ENCODE measurements at regions not wholly inside any gene's neighbourhood (a gene's known extent, or its start where the extent isn't known, plus 50 kb on each side); places are given as distances from the start of the nearest gene placed in this dataset.

GRCh38 chr17:34758718-34759117 is 179.3 kb downstream of the TMEM132E start:
- 71% methylated on average over 4 of the region's 4 CpGs for WGBS
- H3K4me2 ChIP-seq (ENCODE audit: low read length, poor library complexity, severe bottlenecking): no peak overlapping the region
- H3K9me3 ChIP-seq (ENCODE audit: control insufficient read depth, low read length): no peaks in the 10 kb centered on the region

GRCh38 chr17:34758316-34758715 is 178.9 kb downstream of the TMEM132E start:
- no peak overlapping the region for H3K4me3 ChIP-seq (ENCODE audit: insufficient read depth in 1 of 2, low read depth in 1 of 2, low read length in 2 of 2)
- H2BK120ac ChIP-seq (ENCODE audit: low read depth, low read length): no peak overlapping the region
- H3K27ac ChIP-seq (ENCODE audit: low read length, poor library complexity, severe bottlenecking): no peak overlapping the region
- H3K36me3 ChIP-seq (ENCODE audit: control insufficient read depth in 1 of 2, insufficient read depth in 2 of 2, low read depth in 1 of 2, low read length in 2 of 2): no peaks in the 10 kb centered on the region
- H2BK5ac ChIP-seq (ENCODE audit: low read depth, low read length, poor library complexity, severe bottlenecking): no peak overlapping the region
- no peak overlapping the region for H3K23ac ChIP-seq (ENCODE audit: low read length in 2 of 2)
- no peak overlapping the region for H3K18ac ChIP-seq (ENCODE audit: low read depth in 1 of 2, low read length in 2 of 2)
- H2AFZ ChIP-seq (ENCODE audit: low read depth, low read length): no peak overlapping the region
- H3K9ac ChIP-seq (ENCODE audit: low read length): no peak overlapping the region
- no peak overlapping the region for H3K14ac ChIP-seq (ENCODE audit: low read length in 2 of 2)
- H2BK12ac ChIP-seq (ENCODE audit: low read length in 2 of 2): no peak overlapping the region
- no peak overlapping the region for H3K4me2 ChIP-seq (ENCODE audit: low read length, poor library complexity, severe bottlenecking)
- H2AK5ac ChIP-seq (ENCODE audit: low read length, severe bottlenecking): no peak overlapping the region
- H3K4ac ChIP-seq (ENCODE audit: low read depth in 1 of 2, low read length in 2 of 2): no peak overlapping the region
- H3K4me1 ChIP-seq (ENCODE audit: control insufficient read depth, insufficient read depth, low read depth, low read length): no peaks in the 10 kb centered on the region
- no peak overlapping the region for H2BK15ac ChIP-seq (ENCODE audit: low read depth, poor library complexity, severe bottlenecking)
- H3K79me1 ChIP-seq (replicated peaks; ENCODE audit: low read length, poor library complexity, severe bottlenecking): no peaks in the 10 kb centered on the region
- 57% methylated on average over 3 of the region's 3 CpGs for WGBS
- peaks cover 0 to 18% of the 10 kb centered on the region in 2 experiments for H3K27me3 ChIP-seq (ENCODE audit: control insufficient read depth in 1 of 2, insufficient read depth in 1 of 2, low read length in 2 of 2)
- no peak for DNase-seq
- no peaks in the 10 kb centered on the region for H3K9me3 ChIP-seq (ENCODE audit: control insufficient read depth, low read length)
- H4K91ac ChIP-seq (ENCODE audit: low read length): no peak overlapping the region
- no peak overlapping the region for H4K8ac ChIP-seq (ENCODE audit: low read length)

More at GRCh38 chr17:34758718-34759117, 179.3 kb downstream of the TMEM132E start:
- no peaks in the 10 kb centered on the region for H3K79me1 ChIP-seq (replicated peaks; ENCODE audit: low read length, poor library complexity, severe bottlenecking)
- H3K4me1 ChIP-seq (ENCODE audit: control insufficient read depth, insufficient read depth, low read depth, low read length): no peaks in the 10 kb centered on the region
- H4K8ac ChIP-seq (ENCODE audit: low read length): no peak overlapping the region
- H2BK120ac ChIP-seq (ENCODE audit: low read depth, low read length): no peak overlapping the region
- H3K18ac ChIP-seq (ENCODE audit: low read depth in 1 of 2, low read length in 2 of 2): no peak overlapping the region
- H3K4me3 ChIP-seq (ENCODE audit: insufficient read depth in 1 of 2, low read depth in 1 of 2, low read length in 2 of 2): no peak overlapping the region
- no peak overlapping the region for H2AK5ac ChIP-seq (ENCODE audit: low read length, severe bottlenecking)
- H4K91ac ChIP-seq (ENCODE audit: low read length): no peak overlapping the region
- no peak overlapping the region for H3K23ac ChIP-seq (ENCODE audit: low read length in 2 of 2)
- H3K4ac ChIP-seq (ENCODE audit: low read depth in 1 of 2, low read length in 2 of 2): no peak overlapping the region
- no peak overlapping the region for H2AFZ ChIP-seq (ENCODE audit: low read depth, low read length)
- no peak overlapping the region for H2BK15ac ChIP-seq (ENCODE audit: low read depth, poor library complexity, severe bottlenecking)
- peaks cover 0 to 18% of the 10 kb centered on the region in 2 experiments for H3K27me3 ChIP-seq (ENCODE audit: control insufficient read depth in 1 of 2, insufficient read depth in 1 of 2, low read length in 2 of 2)
- H3K9ac ChIP-seq (ENCODE audit: low read length): no peak overlapping the region
- no peak overlapping the region for H3K14ac ChIP-seq (ENCODE audit: low read length in 2 of 2)
- no peak overlapping the region for H2BK5ac ChIP-seq (ENCODE audit: low read depth, low read length, poor library complexity, severe bottlenecking)
- DNase-seq: no peak
- H3K27ac ChIP-seq (ENCODE audit: low read length, poor library complexity, severe bottlenecking): no peak overlapping the region
- no peak overlapping the region for H2BK12ac ChIP-seq (ENCODE audit: low read length in 2 of 2)
- H3K36me3 ChIP-seq (ENCODE audit: control insufficient read depth in 1 of 2, insufficient read depth in 2 of 2, low read depth in 1 of 2, low read length in 2 of 2): no peaks in the 10 kb centered on the region

- H4K91ac ChIP-seq (ENCODE audit: low read length): no peak overlapping the region
- H3K79me1 ChIP-seq (replicated peaks; ENCODE audit: low read length, poor library complexity, severe bottlenecking): no peaks in the 10 kb centered on the region
- no peak overlapping the region for H2BK12ac ChIP-seq (ENCODE audit: low read length in 2 of 2)
- H2AK5ac ChIP-seq (ENCODE audit: low read length, severe bottlenecking): no peak overlapping the region
- H3K27me3 ChIP-seq (ENCODE audit: control insufficient read depth in 1 of 2, insufficient read depth in 1 of 2, low read length in 2 of 2): peaks cover 0 to 23% of the 10 kb centered on the region in 2 experiments
- no peak overlapping the region for H3K27ac ChIP-seq (ENCODE audit: low read length, poor library complexity, severe bottlenecking)
- no peak for DNase-seq
- H3K4me3 ChIP-seq (ENCODE audit: insufficient read depth in 1 of 2, low read depth in 1 of 2, low read length in 2 of 2): no peak overlapping the region
- H3K14ac ChIP-seq (ENCODE audit: low read length in 2 of 2): no peak overlapping the region
- H3K4me1 ChIP-seq (ENCODE audit: control insufficient read depth, insufficient read depth, low read depth, low read length): no peaks in the 10 kb centered on the region
- H2BK5ac ChIP-seq (ENCODE audit: low read depth, low read length, poor library complexity, severe bottlenecking): no peak overlapping the region
- H3K9me3 ChIP-seq (ENCODE audit: control insufficient read depth, low read length): no peaks in the 10 kb centered on the region
- H2BK120ac ChIP-seq (ENCODE audit: low read depth, low read length): no peak overlapping the region
- H4K8ac ChIP-seq (ENCODE audit: low read length): no peak overlapping the region
- H3K36me3 ChIP-seq (ENCODE audit: control insufficient read depth in 1 of 2, insufficient read depth in 2 of 2, low read depth in 1 of 2, low read length in 2 of 2): no peaks in the 10 kb centered on the region
- no peak overlapping the region for H3K18ac ChIP-seq (ENCODE audit: low read depth in 1 of 2, low read length in 2 of 2)
- H3K23ac ChIP-seq (ENCODE audit: low read length in 2 of 2): no peak overlapping the region
- 52% methylated on average over 3 of the region's 5 CpGs for WGBS
- no peak overlapping the region for H3K9ac ChIP-seq (ENCODE audit: low read length)
- H2AFZ ChIP-seq (ENCODE audit: low read depth, low read length): no peak overlapping the region
- H2BK15ac ChIP-seq (ENCODE audit: low read depth, poor library complexity, severe bottlenecking): no peak overlapping the region
- no peak overlapping the region for H3K4me2 ChIP-seq (ENCODE audit: low read length, poor library complexity, severe bottlenecking)
- no peak overlapping the region for H3K4ac ChIP-seq (ENCODE audit: low read depth in 1 of 2, low read length in 2 of 2)
Observed at GRCh38 chr17:34757611-34758010, 178.2 kb downstream of the TMEM132E start.

- Histone ChIP-seq H2BK12ac (ENCODE audit: low read length in 2 of 2) (no peak overlapping the region), H2BK5ac (ENCODE audit: low read depth, low read length, poor library complexity, severe bottlenecking) (no peak overlapping the region), H3K27ac (ENCODE audit: low read length, poor library complexity, severe bottlenecking) (no peak overlapping the region), H3K18ac (ENCODE audit: low read depth in 1 of 2, low read length in 2 of 2) (no peak overlapping the region), H3K9ac (ENCODE audit: low read length) (no peak overlapping the region), H2AFZ (ENCODE audit: low read depth, low read length) (no peak overlapping the region), H3K9me3 (ENCODE audit: control insufficient read depth, low read length) (no peaks in the 10 kb centered on the region), H4K91ac (ENCODE audit: low read length) (no peak overlapping the region), H4K8ac (ENCODE audit: low read length) (no peak overlapping the region), H2BK15ac (ENCODE audit: low read depth, poor library complexity, severe bottlenecking) (no peak overlapping the region), H2AK5ac (ENCODE audit: low read length, severe bottlenecking) (no peak overlapping the region), H3K4me3 (ENCODE audit: insufficient read depth in 1 of 2, low read depth in 1 of 2, low read length in 2 of 2) (no peak overlapping the region), H3K79me1 (replicated peaks; ENCODE audit: low read length, poor library complexity, severe bottlenecking) (no peaks in the 10 kb centered on the region), H3K4ac (ENCODE audit: low read depth in 1 of 2, low read length in 2 of 2) (no peak overlapping the region), H3K4me2 (ENCODE audit: low read length, poor library complexity, severe bottlenecking) (no peak overlapping the region), H2BK120ac (ENCODE audit: low read depth, low read length) (no peak overlapping the region), H3K36me3 (ENCODE audit: control insufficient read depth in 1 of 2, insufficient read depth in 2 of 2, low read depth in 1 of 2, low read length in 2 of 2) (no peaks in the 10 kb centered on the region), H3K14ac (ENCODE audit: low read length in 2 of 2) (no peak overlapping the region), H3K27me3 (ENCODE audit: control insufficient read depth in 1 of 2, insufficient read depth in 1 of 2, low read length in 2 of 2) (peaks cover 0 to 20% of the 10 kb centered on the region in 2 experiments), H3K23ac (ENCODE audit: low read length in 2 of 2) (no peak overlapping the region), H3K4me1 (ENCODE audit: control insufficient read depth, insufficient read depth, low read depth, low read length) (no peaks in the 10 kb centered on the region)
- DNase-seq: no peak
- WGBS: 71% methylated on average over 4 of the region's 4 CpGs
Observed at GRCh38 chr17:34757106-34757505, 177.7 kb downstream of the TMEM132E start.
